Astrocyte (in vitro differentiated cells and primary cell): ENCODE measurements at regions not wholly inside any gene's neighbourhood (a gene's known extent, or its start where the extent isn't known, plus 50 kb on each side); places are given as distances from the start of the nearest gene placed in this dataset.

Experiments
- DNase-seq: peaks from one replicate; pipeline ENCODE4 v3.0.0-alpha.2; 2010; ENCODE audit warnings: low read depth
- FAIRE-seq: peaks from 2 replicates; lab custom pipeline; 2011; peaks lifted over from hg19 to GRCh38; lab: Jason Lieb, UNC
- H2AFZ ChIP-seq: 2 replicates; pipeline ENCODE4 v1.6.0; 2012; ENCODE audit warnings: low read depth, low read length, inconsistent platforms
- H3K27ac ChIP-seq: 2 replicates; pipeline ENCODE4 v1.5.1; 2011; ENCODE audit warnings: low read depth, low read length, inconsistent platforms
- H3K27me3 ChIP-seq: 2 replicates; pipeline ENCODE4 v1.6.0; 2011; ENCODE audit warnings: low read length, inconsistent platforms; ENCODE audit not compliant: insufficient read depth
- H3K36me3 ChIP-seq: 2 replicates; pipeline ENCODE4 v1.5.1; 2011; ENCODE audit warnings: low read length, inconsistent platforms; ENCODE audit not compliant: insufficient read depth
- H3K4me1 ChIP-seq: 2 replicates; pipeline ENCODE4 v1.5.1; 2011; ENCODE audit warnings: low read length, inconsistent platforms; ENCODE audit not compliant: insufficient read depth
- H3K4me2 ChIP-seq: 2 replicates; pipeline ENCODE4 v1.6.0; 2012; ENCODE audit warnings: low read length, inconsistent platforms
- H3K4me3 ChIP-seq: 2 replicates; pipeline ENCODE4 v1.5.1; 2011; ENCODE audit warnings: low read depth, mild to moderate bottlenecking, low read length, inconsistent platforms; ENCODE audit not compliant: insufficient read depth
- H3K79me2 ChIP-seq: 2 replicates; pipeline ENCODE4 v1.6.0; 2012; ENCODE audit warnings: mild to moderate bottlenecking, low read length, inconsistent platforms; ENCODE audit not compliant: insufficient read depth
- H3K9ac ChIP-seq: 2 replicates; pipeline ENCODE4 v1.6.0; 2012; ENCODE audit warnings: mild to moderate bottlenecking, low read length, inconsistent platforms
- H3K9me3 ChIP-seq: 2 replicates; pipeline ENCODE4 v1.5.1; 2012; ENCODE audit warnings: low read depth, mild to moderate bottlenecking, low read length, inconsistent platforms; ENCODE audit not compliant: insufficient read depth
- H4K20me1 ChIP-seq: 2 replicates; pipeline ENCODE4 v1.6.0; 2012; ENCODE audit warnings: low read length, inconsistent platforms; ENCODE audit not compliant: insufficient read depth
- H3K27ac Mint-ChIP-seq: one replicate; pipeline ENCODE4 v1.8.0; 2021; ENCODE audit warnings: mild to moderate bottlenecking, mixed read lengths; ENCODE audit not compliant: unreplicated experiment
- H3K27me3 Mint-ChIP-seq: one replicate; pipeline ENCODE4 v1.8.0; 2021; ENCODE audit warnings: low read depth, mixed read lengths; ENCODE audit not compliant: unreplicated experiment
- H3K36me3 Mint-ChIP-seq: one replicate; pipeline ENCODE4 v1.8.0; 2021; ENCODE audit warnings: low read depth, mixed read lengths; ENCODE audit not compliant: unreplicated experiment
- H3K4me1 Mint-ChIP-seq: one replicate; pipeline ENCODE4 v1.8.0; 2021; ENCODE audit warnings: low read depth, mixed read lengths; ENCODE audit not compliant: unreplicated experiment
- H3K4me3 Mint-ChIP-seq: one replicate; pipeline ENCODE4 v1.8.0; 2021; ENCODE audit warnings: mild to moderate bottlenecking, moderate library complexity, mixed read lengths; ENCODE audit not compliant: unreplicated experiment
- H3K9me3 Mint-ChIP-seq: one replicate; pipeline ENCODE4 v1.8.0; 2021; ENCODE audit warnings: mild to moderate bottlenecking, mixed read lengths; ENCODE audit not compliant: unreplicated experiment
- CTCF ChIP-seq: IDR thresholded peaks from 2 replicates; pipeline ENCODE4 v1.5.1; 2011; ENCODE audit warnings: low read depth, mild to moderate bottlenecking, inconsistent platforms, low read length, moderate library complexity; ENCODE audit not compliant: insufficient read depth
- EZH2 ChIP-seq: IDR thresholded peaks from 2 replicates; pipeline ENCODE4 v1.6.1; 2012; ENCODE audit warnings: mild to moderate bottlenecking, low read length, inconsistent platforms; ENCODE audit not compliant: insufficient read depth

GRCh38 chr13:48904668-48905290 lies 70.9 kb upstream of the FNDC3A start:
- Histone ChIP-seq H3K9me3 (no peaks in the 10 kb centered on the region), H3K27me3 (no peaks in the 10 kb centered on the region), H4K20me1 (no peaks in the 10 kb centered on the region), H3K4me1 (no peaks in the 10 kb centered on the region), H3K4me2 (no peak overlapping the region), H3K4me3 (no peak overlapping the region), H3K27ac (no peak overlapping the region), H2AFZ (no peak overlapping the region), H3K79me2 (no peaks in the 10 kb centered on the region), H3K36me3 (no peaks in the 10 kb centered on the region), H3K9ac (no peak overlapping the region)
- H3K27ac Mint-ChIP-seq = no peak overlapping the region
- no peaks in the 10 kb centered on the region for H3K27me3 Mint-ChIP-seq
- H3K4me1 Mint-ChIP-seq = peaks cover 2% of the 10 kb centered on the region
- DNase-seq (no peak), FAIRE-seq (no peak)
- H3K36me3 Mint-ChIP-seq = peaks cover 1% of the 10 kb centered on the region
- no peak overlapping the region for H3K4me3 Mint-ChIP-seq
- peaks cover 3% of the 10 kb centered on the region for H3K9me3 Mint-ChIP-seq
- TF ChIP-seq EZH2 = no peak

DNA sequence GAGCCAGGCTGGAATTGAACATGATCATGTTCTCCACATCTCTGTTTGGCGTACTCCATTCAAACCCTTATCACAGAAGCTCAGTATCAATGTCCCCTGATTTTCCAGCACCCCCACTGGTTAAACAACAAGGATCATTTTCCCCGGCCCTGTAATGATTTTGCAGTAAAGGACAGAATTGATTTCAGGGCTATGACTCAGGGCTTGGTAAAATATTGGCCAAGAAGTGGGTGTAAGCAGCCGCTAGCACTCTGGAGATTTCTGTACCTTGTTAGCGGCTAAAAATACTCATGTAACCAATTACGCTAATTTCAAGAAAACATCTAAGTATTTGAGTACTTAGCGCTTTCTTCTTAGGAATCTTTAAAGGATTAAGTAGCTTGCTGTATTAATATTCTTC lies 69.5 kb upstream of the FNDC3A start:
- H3K36me3 Mint-ChIP-seq = peaks cover 1% of the 10 kb centered on the region
- FAIRE-seq (no peak), DNase-seq (no peak)
- Histone ChIP-seq H2AFZ (no peak overlapping the region), H3K4me1 (no peaks in the 10 kb centered on the region), H3K79me2 (no peaks in the 10 kb centered on the region), H3K4me3 (no peak overlapping the region), H3K9ac (no peak overlapping the region), H4K20me1 (no peaks in the 10 kb centered on the region), H3K9me3 (no peaks in the 10 kb centered on the region), H3K4me2 (no peak overlapping the region), H3K36me3 (no peaks in the 10 kb centered on the region), H3K27me3 (no peaks in the 10 kb centered on the region), H3K27ac (no peak overlapping the region)
- H3K9me3 Mint-ChIP-seq = peaks cover 3% of the 10 kb centered on the region
- no peaks in the 10 kb centered on the region for H3K27me3 Mint-ChIP-seq
- H3K4me3 Mint-ChIP-seq = no peak overlapping the region
- no peak overlapping the region for H3K27ac Mint-ChIP-seq
- TF ChIP-seq EZH2 = no peak
- TF ChIP-seq CTCF = no peak
- peaks cover 2% of the 10 kb centered on the region for H3K4me1 Mint-ChIP-seq

GRCh38 chr13:48908381-48909055 lies 67.2 kb upstream of the FNDC3A start:
- FAIRE-seq (no peak), DNase-seq (peak; percentile 54)
- Mint-ChIP-seq H3K36me3 (peaks cover 1% of the 10 kb centered on the region), H3K27ac (no peak overlapping the region), H3K27me3 (no peaks in the 10 kb centered on the region), H3K4me3 (no peak overlapping the region), H3K9me3 (peaks cover 3% of the 10 kb centered on the region), H3K4me1 (no peaks in the 10 kb centered on the region)
- H3K27ac ChIP-seq = no peak overlapping the region
- TF ChIP-seq EZH2 (no peak), CTCF (no peak)
- H2AFZ ChIP-seq = no peak overlapping the region
- H3K4me2 ChIP-seq = no peak overlapping the region
- no peaks in the 10 kb centered on the region for H3K4me1 ChIP-seq
- H3K36me3 ChIP-seq = no peaks in the 10 kb centered on the region
- H3K27me3 ChIP-seq = no peaks in the 10 kb centered on the region
- no peaks in the 10 kb centered on the region for H4K20me1 ChIP-seq
- no peak overlapping the region for H3K4me3 ChIP-seq
- no peak overlapping the region for H3K9ac ChIP-seq
- no peaks in the 10 kb centered on the region for H3K9me3 ChIP-seq
- no peaks in the 10 kb centered on the region for H3K79me2 ChIP-seq
